ENCODE measurements at regions not wholly inside any gene's neighbourhood (a gene's known extent, or its start where the extent isn't known, plus 50 kb on each side); places are given as distances from the start of the nearest gene placed in this dataset.

DNA sequence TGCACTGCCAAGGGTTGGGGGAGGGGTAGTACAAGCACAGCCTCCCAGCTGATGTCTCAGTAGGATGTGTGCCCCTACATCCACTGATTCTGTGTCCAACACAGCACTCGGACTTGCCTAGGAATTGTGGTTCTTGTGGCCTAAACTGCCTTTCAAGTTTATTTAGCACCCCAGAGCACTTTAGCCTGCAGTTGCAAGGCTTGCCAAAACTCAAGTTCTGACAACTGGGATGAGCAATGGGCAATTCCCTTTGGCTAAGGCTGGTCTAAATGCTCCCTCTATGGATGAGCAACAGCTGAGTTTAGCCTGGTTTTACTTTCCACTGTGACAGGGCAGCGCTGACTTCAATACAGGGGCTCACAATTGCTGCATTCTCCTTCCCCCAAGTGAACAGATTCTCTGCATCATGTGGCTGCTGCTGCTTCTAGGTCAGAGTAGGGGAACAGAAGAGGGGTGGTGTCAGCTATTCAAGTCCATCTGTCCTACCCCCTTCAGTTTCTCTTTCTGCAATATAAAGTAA is 471.5 kb downstream of the PIK3C3 start (continued):
- TF ChIP-seq, protein P1, sequence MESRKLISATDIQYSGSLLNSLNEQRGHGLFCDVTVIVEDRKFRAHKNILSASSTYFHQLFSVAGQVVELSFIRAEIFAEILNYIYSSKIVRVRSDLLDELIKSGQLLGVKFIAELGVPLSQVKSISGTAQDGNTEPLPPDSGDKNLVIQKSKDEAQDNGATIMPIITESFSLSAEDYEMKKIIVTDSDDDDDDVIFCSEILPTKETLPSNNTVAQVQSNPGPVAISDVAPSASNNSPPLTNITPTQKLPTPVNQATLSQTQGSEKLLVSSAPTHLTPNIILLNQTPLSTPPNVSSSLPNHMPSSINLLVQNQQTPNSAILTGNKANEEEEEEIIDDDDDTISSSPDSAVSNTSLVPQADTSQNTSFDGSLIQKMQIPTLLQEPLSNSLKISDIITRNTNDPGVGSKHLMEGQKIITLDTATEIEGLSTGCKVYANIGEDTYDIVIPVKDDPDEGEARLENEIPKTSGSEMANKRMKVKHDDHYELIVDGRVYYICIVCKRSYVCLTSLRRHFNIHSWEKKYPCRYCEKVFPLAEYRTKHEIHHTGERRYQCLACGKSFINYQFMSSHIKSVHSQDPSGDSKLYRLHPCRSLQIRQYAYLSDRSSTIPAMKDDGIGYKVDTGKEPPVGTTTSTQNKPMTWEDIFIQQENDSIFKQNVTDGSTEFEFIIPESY (IDR thresholded peaks at IDR 0.05; ENCODE audit: borderline replicate concordance, low read depth), result no peak
- TF ChIP-seq EZH2phosphoT487 (IDR thresholded peaks at IDR 0.05; ENCODE audit: borderline replicate concordance, low read depth) (no peak), ELF1 (IDR thresholded peaks at IDR 0.05) (no peak), NRF1 (IDR thresholded peaks at IDR 0.05; ENCODE audit: low read depth, low read length) (no peak), CHD2 (IDR thresholded peaks at IDR 0.05; ENCODE audit: low read length, partially characterized antibody) (no peak), RAD21 (IDR thresholded peaks at IDR 0.05; ENCODE audit: low read length) (no peak), GATA2 (CRISPR knock-in tag; IDR thresholded peaks at IDR 0.05) (no peak), YY1 (IDR thresholded peaks at IDR 0.05; ENCODE audit: low read depth) (no peak)
- TF ChIP-seq, protein P2, sequence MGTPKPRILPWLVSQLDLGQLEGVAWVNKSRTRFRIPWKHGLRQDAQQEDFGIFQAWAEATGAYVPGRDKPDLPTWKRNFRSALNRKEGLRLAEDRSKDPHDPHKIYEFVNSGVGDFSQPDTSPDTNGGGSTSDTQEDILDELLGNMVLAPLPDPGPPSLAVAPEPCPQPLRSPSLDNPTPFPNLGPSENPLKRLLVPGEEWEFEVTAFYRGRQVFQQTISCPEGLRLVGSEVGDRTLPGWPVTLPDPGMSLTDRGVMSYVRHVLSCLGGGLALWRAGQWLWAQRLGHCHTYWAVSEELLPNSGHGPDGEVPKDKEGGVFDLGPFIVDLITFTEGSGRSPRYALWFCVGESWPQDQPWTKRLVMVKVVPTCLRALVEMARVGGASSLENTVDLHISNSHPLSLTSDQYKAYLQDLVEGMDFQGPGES (IDR thresholded peaks at IDR 0.05; ENCODE audit: low read depth, low read length), result no peak

DNA sequence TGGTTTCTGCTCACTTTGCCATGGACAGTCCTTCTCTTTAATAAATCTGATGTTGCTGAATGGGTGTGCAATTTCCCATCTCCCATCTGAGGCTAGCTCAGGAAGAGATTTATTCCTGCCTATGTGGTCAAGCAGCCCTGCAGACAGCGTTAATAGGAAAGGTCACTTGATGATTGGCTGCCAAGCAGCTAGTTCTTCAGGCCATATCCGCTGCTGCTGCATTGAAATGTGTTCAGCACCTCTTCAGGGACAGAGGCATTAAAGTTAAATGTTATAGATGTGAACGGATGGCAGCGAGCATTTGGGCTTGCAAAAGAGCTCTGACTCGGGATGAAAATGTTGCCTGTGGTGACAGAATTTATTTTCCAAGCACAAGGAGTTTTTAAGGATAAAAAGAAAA is 474.2 kb downstream of the PIK3C3 start:
- no peaks in the 10 kb centered on the region for H3K4me1 ChIP-seq (ENCODE audit: control insufficient read depth in 1 of 2, insufficient read depth in 2 of 2, low read depth in 1 of 2, low read length in 1 of 2)
- no peaks in the 10 kb centered on the region for H4K20me1 ChIP-seq (ENCODE audit: insufficient read depth)
- no peak overlapping the region for H3K4me2 ChIP-seq
- CTCF ChIA-PET, result interaction anchor here (0.6 to 1.1 kb wide), 3 partner anchors 16 to 130 kb away, joined by 3 to 5 read pairs (median 3); no protein-coding TSS in a partner anchor
- DNase-seq, result no peak
- no peak overlapping the region for H3K27ac ChIP-seq (ENCODE audit: low read depth in 2 of 2, low read length in 1 of 2)
- no peaks in the 10 kb centered on the region for H3K9me2 ChIP-seq
- 27% methylated on average over 5 of the region's 5 CpGs for WGBS (ENCODE audit: low lambda C conversion rate)
- no peak for TF ChIP-seq SIN3A (IDR thresholded peaks at IDR 0.05; ENCODE audit: borderline replicate concordance, low read depth, low read length)
- TF ChIP-seq TEAD4 (IDR thresholded peaks at IDR 0.05; ENCODE audit: borderline replicate concordance, insufficient read depth), result no peak
- TF ChIP-seq, protein P3, sequence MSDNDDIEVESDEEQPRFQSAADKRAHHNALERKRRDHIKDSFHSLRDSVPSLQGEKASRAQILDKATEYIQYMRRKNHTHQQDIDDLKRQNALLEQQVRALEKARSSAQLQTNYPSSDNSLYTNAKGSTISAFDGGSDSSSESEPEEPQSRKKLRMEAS (IDR thresholded peaks at IDR 0.05; ENCODE audit: low read depth), result no peak
- TF ChIP-seq RCOR1 (IDR thresholded peaks at IDR 0.05; ENCODE audit: low read length), result no peak
- no peak for TF ChIP-seq MEF2A (IDR thresholded peaks at IDR 0.05; ENCODE audit: borderline replicate concordance, low read depth)
- no peak for TF ChIP-seq FOXJ3 (CRISPR knock-in tag; IDR thresholded peaks at IDR 0.05)
- no peak for TF ChIP-seq FOSL2 (IDR thresholded peaks at IDR 0.05; ENCODE audit: borderline replicate concordance, low read depth)
- no peak for TF ChIP-seq YY1 (IDR thresholded peaks at IDR 0.05; ENCODE audit: low read depth)
- no peak for TF ChIP-seq MXI1 (IDR thresholded peaks at IDR 0.05; ENCODE audit: low read depth, low read length)
- no peak for TF ChIP-seq TAF1 (IDR thresholded peaks at IDR 0.05; ENCODE audit: borderline replicate concordance, low read depth, low read length)
- TF ChIP-seq, protein P4, sequence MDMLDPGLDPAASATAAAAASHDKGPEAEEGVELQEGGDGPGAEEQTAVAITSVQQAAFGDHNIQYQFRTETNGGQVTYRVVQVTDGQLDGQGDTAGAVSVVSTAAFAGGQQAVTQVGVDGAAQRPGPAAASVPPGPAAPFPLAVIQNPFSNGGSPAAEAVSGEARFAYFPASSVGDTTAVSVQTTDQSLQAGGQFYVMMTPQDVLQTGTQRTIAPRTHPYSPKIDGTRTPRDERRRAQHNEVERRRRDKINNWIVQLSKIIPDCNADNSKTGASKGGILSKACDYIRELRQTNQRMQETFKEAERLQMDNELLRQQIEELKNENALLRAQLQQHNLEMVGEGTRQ (IDR thresholded peaks at IDR 0.05; ENCODE audit: borderline replicate concordance, low read depth, low read length), result no peak
- TF ChIP-seq, protein P5, sequence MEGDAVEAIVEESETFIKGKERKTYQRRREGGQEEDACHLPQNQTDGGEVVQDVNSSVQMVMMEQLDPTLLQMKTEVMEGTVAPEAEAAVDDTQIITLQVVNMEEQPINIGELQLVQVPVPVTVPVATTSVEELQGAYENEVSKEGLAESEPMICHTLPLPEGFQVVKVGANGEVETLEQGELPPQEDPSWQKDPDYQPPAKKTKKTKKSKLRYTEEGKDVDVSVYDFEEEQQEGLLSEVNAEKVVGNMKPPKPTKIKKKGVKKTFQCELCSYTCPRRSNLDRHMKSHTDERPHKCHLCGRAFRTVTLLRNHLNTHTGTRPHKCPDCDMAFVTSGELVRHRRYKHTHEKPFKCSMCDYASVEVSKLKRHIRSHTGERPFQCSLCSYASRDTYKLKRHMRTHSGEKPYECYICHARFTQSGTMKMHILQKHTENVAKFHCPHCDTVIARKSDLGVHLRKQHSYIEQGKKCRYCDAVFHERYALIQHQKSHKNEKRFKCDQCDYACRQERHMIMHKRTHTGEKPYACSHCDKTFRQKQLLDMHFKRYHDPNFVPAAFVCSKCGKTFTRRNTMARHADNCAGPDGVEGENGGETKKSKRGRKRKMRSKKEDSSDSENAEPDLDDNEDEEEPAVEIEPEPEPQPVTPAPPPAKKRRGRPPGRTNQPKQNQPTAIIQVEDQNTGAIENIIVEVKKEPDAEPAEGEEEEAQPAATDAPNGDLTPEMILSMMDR (IDR thresholded peaks at IDR 0.05), result no peak
- TF ChIP-seq RFX5 (IDR thresholded peaks at IDR 0.05; ENCODE audit: low read length), result no peak
- TF ChIP-seq, protein P2 (IDR thresholded peaks at IDR 0.05; ENCODE audit: low read depth, low read length), result no peak
- H3F3A ChIP-seq (replicated peaks; ENCODE audit: insufficient read depth), result no peaks in the 10 kb centered on the region
- H3K79me2 ChIP-seq (ENCODE audit: insufficient read depth), result no peaks in the 10 kb centered on the region
- POLR2A ChIA-PET, result no interaction called here
- H3K4me3 ChIP-seq (ENCODE audit: low read depth in 2 of 2, low read length in 1 of 2), result no peak overlapping the region
- H3K36me3 ChIP-seq (replicated peaks in 1 of 2; ENCODE audit: control insufficient read depth in 1 of 2, insufficient read depth in 2 of 2, low read length in 1 of 2), result no peaks in the 10 kb centered on the region
- H3K9me3 ChIP-seq, result no peaks in the 10 kb centered on the region
- H3K9ac ChIP-seq, result no peak overlapping the region
- H3K27me3 ChIP-seq (ENCODE audit: insufficient read depth), result no peaks in the 10 kb centered on the region
- no peak overlapping the region for H2AFZ ChIP-seq (ENCODE audit: low read depth)
